ENCODE measurements at regions not wholly inside any gene's neighbourhood (a gene's known extent, or its start where the extent isn't known, plus 50 kb on each side); places are given as distances from the start of the nearest gene placed in this dataset.
A peak's percentile ranks its signal among the peaks of the same experiment; 100 is the strongest.

DNA sequence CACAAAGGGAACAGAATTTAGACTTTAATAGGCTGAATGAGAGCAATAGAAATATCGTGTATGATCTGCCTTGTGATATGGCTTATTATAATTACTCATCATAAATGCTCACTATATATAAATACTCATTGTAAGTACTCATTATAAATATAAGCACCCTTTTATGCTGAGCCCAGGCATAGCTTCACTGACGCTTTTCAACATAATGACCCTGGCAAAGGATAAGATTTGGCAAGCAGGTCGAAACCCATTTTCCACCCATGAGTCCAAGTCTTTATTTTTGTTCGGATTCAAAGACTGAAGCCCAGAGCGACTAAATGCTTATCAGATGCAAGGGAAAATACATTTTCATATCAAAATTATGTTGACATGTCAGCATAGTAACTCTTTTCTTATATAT is 500.4 kb downstream of the SLC4A3 start:
- Histone ChIP-seq H3K27me3 (replicated peaks) (no peaks in the 10 kb centered on the region), H3K4me3 (no peak overlapping the region), H3K27ac (no peak overlapping the region), H3K9me3 (replicated peaks) (no peaks in the 10 kb centered on the region), H3K36me3 (no peaks in the 10 kb centered on the region), H3K4me1 (replicated peaks) (no peaks in the 10 kb centered on the region)
- no peak for DNase-seq (ENCODE audit: low read depth in 1 of 2, low spot score in 2 of 2)

DNA sequence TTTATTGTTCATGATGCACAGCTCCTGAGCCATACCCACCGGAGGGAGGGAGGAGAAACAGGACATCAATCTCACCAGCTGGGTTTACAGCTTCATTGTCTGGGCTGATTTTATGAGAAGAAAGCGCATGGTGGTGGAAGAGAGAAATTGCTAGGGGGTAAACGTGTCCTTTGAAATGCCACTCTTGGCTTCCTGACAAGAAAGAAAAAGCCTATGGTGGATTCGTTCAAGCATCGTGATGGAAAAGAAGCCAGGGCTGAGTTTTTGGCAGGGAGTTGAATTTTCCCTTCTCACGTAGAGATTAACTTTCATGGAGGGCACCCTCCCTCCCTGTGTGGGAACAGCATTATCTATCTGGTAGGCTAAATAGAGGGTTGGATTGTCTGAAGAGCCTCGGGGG is 502.0 kb downstream of the SLC4A3 start:
- no peaks in the 10 kb centered on the region for H3K27me3 ChIP-seq (replicated peaks)
- H3K27ac ChIP-seq: no peak overlapping the region
- H3K4me1 ChIP-seq (replicated peaks): no peaks in the 10 kb centered on the region
- no peaks in the 10 kb centered on the region for H3K9me3 ChIP-seq (replicated peaks)
- no peaks in the 10 kb centered on the region for H3K36me3 ChIP-seq
- DNase-seq (ENCODE audit: low read depth in 1 of 2, low spot score in 2 of 2): no peak
- no peak overlapping the region for H3K4me3 ChIP-seq

DNA sequence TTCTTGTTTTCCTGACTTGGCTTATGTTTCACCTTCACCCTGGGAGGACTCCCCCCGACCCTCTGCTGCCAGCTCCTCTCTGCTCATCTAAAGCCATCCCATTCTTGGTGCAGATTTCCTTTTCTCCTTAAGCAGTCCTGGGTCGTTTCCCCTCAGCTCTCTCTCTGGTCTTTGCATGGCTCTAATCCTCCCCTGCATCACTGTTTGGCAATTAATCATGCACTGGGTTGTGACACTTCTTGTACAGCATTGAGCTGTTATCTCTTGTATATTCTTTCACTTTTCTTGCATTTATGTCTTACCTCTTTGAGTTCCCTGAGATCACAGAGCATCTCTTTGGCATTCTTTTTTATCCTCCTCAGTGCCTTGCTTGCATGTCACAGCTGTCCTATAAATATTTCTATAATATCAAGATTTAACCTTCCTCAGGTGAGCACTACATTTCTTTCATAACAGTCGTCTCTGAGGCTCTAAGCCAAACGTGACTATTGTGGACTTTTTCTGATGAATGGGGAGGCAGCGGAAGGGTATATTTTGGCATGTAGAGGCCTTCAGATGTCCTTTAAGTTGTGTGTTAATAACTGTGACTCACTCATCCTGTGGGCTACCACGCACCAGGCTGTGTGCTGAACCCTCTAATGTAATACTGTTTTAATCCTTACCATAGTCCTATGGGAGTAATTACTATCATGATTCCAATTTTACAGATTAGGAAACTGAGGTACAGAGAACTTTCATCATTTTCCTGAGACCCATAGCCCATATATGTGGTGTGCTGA is 507.5 kb downstream of the SLC4A3 start:
- H3K4me3 ChIP-seq: no peak overlapping the region
- H3K9me3 ChIP-seq (replicated peaks): no peaks in the 10 kb centered on the region
- H3K4me1 ChIP-seq (replicated peaks): no peaks in the 10 kb centered on the region
- DNase-seq (ENCODE audit: low read depth in 1 of 2, low spot score in 2 of 2): no peak
- H3K27ac ChIP-seq: no peak overlapping the region
- no peaks in the 10 kb centered on the region for H3K27me3 ChIP-seq (replicated peaks)
- no peaks in the 10 kb centered on the region for H3K36me3 ChIP-seq

DNA sequence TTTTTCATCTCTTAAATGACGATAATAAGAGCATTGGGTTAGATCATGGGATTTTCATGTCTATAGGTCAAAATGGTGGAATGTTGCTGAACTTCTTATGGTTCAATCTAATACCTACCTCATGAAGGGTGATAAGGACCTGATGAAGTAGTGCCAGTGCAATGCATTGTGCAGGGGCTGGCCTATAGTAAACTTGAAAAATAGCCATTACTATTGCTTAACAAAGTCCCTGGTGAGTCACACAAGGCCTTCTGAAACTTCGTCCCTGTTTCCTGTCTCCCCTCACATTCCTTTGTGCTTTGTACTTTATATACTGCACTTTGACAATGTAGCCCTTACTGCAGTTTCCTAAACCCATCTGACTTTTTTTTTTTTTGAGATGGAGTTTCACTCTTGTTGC is 515.9 kb downstream of the SLC4A3 start:
- DNase-seq (ENCODE audit: low read depth in 1 of 2, low spot score in 2 of 2): peak in 1 of 2 experiments; percentile 25
- no peaks in the 10 kb centered on the region for H3K36me3 ChIP-seq
- no peaks in the 10 kb centered on the region for H3K27me3 ChIP-seq (replicated peaks)
- H3K9me3 ChIP-seq (replicated peaks): no peaks in the 10 kb centered on the region; the same call in none of the 2 replicates
- H3K4me1 ChIP-seq (replicated peaks): peaks cover 12% of the 10 kb centered on the region
- no peak overlapping the region; the same call in 1 of the 2 replicates for H3K27ac ChIP-seq
- H3K4me3 ChIP-seq: no peak overlapping the region

DNA sequence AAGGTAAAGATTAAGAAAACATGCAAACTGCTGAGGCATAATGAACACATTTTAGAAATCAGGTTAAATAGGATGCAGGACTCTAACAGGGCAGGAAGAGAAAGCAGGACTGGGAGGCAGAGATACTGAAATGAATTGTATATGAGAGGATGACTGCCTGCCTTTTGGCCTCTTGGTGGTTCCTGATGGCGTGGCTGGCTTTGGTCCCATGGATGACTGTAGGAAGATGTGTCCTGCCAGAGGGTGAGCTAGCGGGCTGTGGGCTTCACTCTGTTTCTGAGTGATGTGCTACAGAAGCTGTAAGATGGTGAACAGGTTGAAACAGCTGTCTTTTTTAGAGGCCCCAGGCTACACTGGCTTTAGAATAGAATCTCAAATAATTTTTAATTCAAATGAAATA is 517.0 kb downstream of the SLC4A3 start:
- no peak overlapping the region for H3K4me3 ChIP-seq
- no peak for DNase-seq (ENCODE audit: low read depth in 1 of 2, low spot score in 2 of 2)
- H3K9me3 ChIP-seq (replicated peaks): no peaks in the 10 kb centered on the region; the same call in none of the 2 replicates
- H3K27ac ChIP-seq: no peak overlapping the region
- H3K36me3 ChIP-seq: no peaks in the 10 kb centered on the region
- no peaks in the 10 kb centered on the region for H3K27me3 ChIP-seq (replicated peaks)
- H3K4me1 ChIP-seq (replicated peaks): peaks cover 12% of the 10 kb centered on the region

DNA sequence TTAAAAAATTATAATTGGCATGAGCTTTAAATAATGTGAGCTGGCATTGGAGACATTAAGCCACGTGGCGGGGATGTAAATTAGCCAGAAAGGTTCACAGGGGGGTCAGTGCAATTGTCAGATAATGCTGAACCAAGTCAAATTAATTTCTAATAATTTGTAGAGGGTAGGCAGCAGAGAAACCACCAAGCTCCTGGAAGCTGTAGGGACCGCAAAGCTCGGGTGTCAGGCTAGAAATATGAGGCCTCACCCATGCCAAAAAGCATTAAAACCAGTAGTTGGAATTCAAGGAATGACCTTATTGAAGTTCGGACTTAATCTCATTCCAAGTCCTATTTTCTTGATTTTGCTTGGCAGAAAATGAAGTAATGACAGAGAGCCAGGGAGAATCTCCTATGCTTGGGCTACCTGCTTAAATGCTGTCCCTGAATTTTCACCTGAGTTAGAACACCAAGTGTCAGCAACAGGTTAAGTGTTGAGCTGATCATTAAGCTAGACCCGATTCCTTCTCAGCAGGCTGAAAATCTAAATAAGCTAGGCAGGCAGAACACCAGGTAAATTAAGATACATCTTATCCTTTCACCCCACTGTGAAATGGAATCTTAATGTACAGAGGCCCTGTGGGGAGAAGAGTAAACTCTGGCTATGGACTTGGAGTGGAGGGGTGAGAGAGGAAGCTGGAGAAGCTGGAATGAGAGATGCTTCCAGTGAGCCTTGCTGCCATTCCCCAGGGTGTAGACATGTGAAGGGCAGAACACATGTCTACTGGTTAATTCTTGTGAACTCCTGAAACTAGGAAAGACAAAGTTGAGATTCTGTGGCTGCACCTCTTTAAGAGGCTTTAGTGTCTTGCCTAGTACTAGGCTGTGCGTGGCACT is 520.0 kb downstream of the SLC4A3 start:
- Histone ChIP-seq H3K27ac (no peak overlapping the region), H3K4me3 (no peak overlapping the region)
- DNase-seq (ENCODE audit: low read depth in 1 of 2, low spot score in 2 of 2): no peak

DNA sequence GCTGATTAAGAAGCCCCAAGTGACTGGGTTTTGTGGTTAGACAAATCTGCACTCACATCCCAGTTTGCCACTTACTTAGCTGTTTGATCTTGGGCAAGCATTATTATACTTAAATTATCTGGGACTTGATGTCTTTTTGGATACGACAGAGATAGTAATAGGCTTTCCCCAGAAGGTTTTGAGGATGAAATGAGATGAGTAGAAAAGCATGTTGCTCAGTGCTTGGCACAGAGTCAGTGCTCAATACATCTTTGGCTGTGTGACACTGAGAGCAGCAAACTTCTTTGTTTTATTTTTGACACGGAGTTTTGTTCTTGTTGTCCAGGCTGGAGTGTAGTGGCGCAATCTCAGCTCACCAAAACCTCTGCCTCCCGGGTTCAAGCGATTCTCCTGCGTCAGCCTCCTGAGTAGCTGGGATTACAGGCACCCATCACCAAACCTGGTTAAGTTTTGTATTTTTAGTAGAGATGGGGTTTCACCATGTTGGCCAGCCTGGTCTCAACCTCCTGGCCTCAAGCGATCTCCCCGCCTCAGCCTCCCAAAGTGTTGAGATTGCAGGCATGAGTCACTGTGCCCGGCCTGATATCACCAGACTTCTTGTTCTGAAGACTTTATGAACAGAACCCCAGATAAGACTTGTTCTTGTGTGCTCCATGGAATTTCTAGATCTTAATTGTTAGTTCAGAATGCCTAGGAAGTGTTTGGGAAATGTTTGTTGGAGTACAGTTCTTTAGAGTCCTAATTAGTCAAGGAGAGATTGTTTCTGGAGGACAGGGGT is 521.2 kb downstream of the SLC4A3 start:
- DNase-seq (ENCODE audit: low read depth in 1 of 2, low spot score in 2 of 2): no peak
- Histone ChIP-seq H3K36me3 (no peaks in the 10 kb centered on the region), H3K9me3 (replicated peaks) (no peaks in the 10 kb centered on the region; the same call in 1 of the 2 replicates), H3K27ac (no peak overlapping the region), H3K4me3 (no peak overlapping the region), H3K27me3 (replicated peaks) (no peaks in the 10 kb centered on the region), H3K4me1 (replicated peaks) (peaks cover 5% of the 10 kb centered on the region)

More for the DNA sequence above, 520.0 kb downstream of the SLC4A3 start:
- H3K4me1 ChIP-seq (replicated peaks): peaks cover 12% of the 10 kb centered on the region
- H3K9me3 ChIP-seq (replicated peaks): no peaks in the 10 kb centered on the region; the same call in none of the 2 replicates
- H3K27me3 ChIP-seq (replicated peaks): no peaks in the 10 kb centered on the region
- H3K36me3 ChIP-seq: no peaks in the 10 kb centered on the region

DNA sequence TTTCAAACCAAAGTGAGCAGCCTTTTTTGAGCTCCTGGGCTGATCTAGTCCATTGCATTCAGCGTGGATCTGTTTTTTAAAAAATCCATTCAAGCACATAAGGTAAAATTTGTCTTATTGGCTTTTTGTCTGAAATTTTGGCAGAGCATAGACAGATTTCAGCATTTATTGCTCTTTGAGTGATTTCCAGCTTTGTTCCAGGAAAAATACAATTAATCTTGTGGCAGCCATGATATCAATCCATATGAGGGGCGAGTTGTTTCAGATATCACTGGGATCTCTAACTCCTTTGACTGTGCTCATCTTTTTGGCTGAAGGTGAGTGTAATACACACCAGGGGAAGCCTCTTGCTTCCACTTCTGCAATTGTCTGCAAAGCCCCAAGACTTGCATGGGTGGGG is 523.9 kb downstream of the SLC4A3 start:
- H3K9me3 ChIP-seq (replicated peaks): no peaks in the 10 kb centered on the region
- H3K27ac ChIP-seq: no peak overlapping the region
- H3K36me3 ChIP-seq: no peaks in the 10 kb centered on the region
- DNase-seq (ENCODE audit: low read depth in 1 of 2, low spot score in 2 of 2): no peak
- H3K4me3 ChIP-seq: no peak overlapping the region
- no peaks in the 10 kb centered on the region for H3K4me1 ChIP-seq (replicated peaks)
- H3K27me3 ChIP-seq (replicated peaks): no peaks in the 10 kb centered on the region

DNA sequence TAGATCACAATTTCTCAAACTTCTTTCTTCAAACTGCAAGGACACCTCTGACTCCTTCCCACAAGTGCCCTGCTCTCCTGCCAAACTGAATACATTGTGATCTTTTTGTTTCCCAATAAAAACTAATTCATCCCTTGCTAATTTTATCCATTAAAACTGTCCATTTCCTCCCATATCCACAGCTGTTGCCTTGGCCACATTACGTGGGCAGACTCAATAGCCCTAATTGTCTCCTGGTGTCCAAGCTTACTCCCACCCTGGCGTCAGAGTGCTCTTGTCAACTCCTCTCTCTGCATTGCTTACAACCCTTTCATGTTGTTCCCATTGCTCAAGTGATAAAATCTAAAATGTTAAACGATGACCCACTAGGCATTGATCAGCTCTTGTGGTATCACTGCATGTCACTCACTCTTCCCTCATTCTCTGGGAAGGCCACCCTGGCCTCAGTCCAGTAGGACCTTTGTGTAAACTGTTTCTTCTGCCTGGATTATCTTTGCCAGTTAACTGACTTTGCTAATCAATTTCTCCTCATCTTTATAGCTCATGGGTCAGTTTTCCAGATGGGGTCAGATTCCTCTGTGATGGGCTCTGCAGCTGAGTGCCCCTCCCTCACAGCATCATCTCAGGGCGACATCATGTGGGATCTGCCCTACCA is 525.0 kb downstream of the SLC4A3 start:
- Histone ChIP-seq H3K9me3 (replicated peaks) (no peaks in the 10 kb centered on the region), H3K4me1 (replicated peaks) (no peaks in the 10 kb centered on the region), H3K27me3 (replicated peaks) (no peaks in the 10 kb centered on the region), H3K36me3 (no peaks in the 10 kb centered on the region), H3K27ac (no peak overlapping the region), H3K4me3 (no peak overlapping the region)
- no peak for DNase-seq (ENCODE audit: low read depth in 1 of 2, low spot score in 2 of 2)

DNA sequence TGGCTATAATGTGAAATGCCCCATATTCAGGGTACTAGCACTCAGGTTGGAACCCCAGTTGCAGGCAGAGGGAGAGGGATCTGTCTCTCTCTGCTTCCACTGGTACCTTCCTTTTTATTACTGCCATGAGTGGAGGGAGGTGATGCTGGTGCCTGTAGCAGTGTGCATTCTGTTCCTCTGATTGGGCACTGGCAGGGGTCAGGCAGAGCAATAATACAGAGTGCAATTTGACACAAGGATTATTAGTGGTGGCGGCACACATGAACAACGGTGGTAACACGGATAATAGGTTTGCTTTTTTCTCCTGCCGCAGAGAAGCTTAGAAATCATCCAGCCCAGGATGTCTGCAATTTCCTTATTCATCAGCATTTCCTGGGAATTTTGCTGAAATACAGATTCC is 525.7 kb downstream of the SLC4A3 start:
- Histone ChIP-seq H3K9me3 (replicated peaks) (no peaks in the 10 kb centered on the region), H3K4me1 (replicated peaks) (no peaks in the 10 kb centered on the region), H3K27me3 (replicated peaks) (no peaks in the 10 kb centered on the region), H3K4me3 (no peak overlapping the region), H3K36me3 (no peaks in the 10 kb centered on the region), H3K27ac (no peak overlapping the region)
- DNase-seq (ENCODE audit: low read depth in 1 of 2, low spot score in 2 of 2): no peak

DNA sequence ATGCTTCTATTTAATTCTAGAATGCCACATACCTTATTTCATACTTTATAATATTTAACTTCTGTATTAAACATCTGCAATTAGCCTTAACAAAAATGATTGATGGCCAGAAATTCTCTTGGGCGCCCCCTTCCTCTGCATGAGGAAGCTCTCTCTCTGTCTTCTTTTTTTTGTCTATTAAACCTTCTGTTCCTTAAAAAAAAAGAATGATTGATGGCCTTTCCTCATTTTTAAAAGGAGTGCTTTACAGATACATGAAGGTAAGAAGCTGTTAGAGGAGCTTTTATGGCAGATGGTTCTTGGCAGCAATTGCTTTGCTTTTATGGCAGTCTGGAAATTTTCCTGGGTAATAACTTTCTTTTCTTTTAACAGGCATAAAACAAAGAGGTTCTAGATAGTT is 526.9 kb downstream of the SLC4A3 start:
- Histone ChIP-seq H3K27me3 (replicated peaks) (no peaks in the 10 kb centered on the region), H3K9me3 (replicated peaks) (no peaks in the 10 kb centered on the region), H3K36me3 (no peaks in the 10 kb centered on the region), H3K4me3 (no peak overlapping the region), H3K4me1 (replicated peaks) (no peaks in the 10 kb centered on the region), H3K27ac (no peak overlapping the region)
- no peak for DNase-seq (ENCODE audit: low read depth in 1 of 2, low spot score in 2 of 2)

DNA sequence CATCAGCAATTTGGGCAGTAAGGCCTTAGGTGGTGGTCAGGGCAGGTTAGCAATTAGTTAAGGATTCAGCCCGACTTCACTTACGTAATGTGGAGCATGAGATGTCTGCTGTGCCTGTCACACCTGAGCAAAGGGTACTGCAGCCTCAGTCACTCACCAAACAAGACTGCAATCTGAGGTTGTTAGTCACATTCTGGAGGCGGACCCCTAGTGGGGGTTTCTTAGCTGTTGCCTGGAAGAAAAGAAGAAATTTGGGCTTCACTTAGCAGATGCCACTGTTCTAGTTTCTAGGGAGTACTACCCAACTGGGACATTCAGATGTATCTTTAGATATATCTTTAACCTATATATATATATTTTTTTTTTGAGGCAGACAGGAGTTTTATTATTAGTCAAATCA is 529.9 kb downstream of the SLC4A3 start:
- H3K4me3 ChIP-seq: no peak overlapping the region
- H3K27me3 ChIP-seq (replicated peaks): no peaks in the 10 kb centered on the region
- H3K9me3 ChIP-seq (replicated peaks): no peaks in the 10 kb centered on the region
- no peak for DNase-seq (ENCODE audit: low read depth in 1 of 2, low spot score in 2 of 2)
- H3K27ac ChIP-seq: no peak overlapping the region
- H3K36me3 ChIP-seq: no peaks in the 10 kb centered on the region
- no peaks in the 10 kb centered on the region for H3K4me1 ChIP-seq (replicated peaks)

DNA sequence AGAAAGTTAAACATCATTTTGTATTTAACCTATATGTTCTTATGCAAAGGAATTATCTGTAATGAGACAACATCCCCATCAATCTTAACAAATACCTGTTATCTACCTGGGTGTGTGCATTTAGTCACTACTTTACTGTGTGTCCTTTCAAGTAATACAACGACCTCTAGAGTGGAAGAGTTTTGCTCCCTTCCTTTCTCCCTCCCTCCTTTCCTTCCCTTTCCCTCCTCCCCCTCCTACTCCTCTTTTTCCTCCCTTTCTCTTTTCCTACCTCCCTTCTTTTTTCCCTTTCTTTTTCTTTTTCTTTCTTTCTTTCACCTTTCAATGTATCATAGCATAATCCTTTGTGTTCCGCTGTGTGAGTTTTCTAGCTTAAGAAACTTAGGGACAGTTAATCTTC is 532.3 kb downstream of the SLC4A3 start:
- H3K9me3 ChIP-seq (replicated peaks): no peaks in the 10 kb centered on the region
- no peaks in the 10 kb centered on the region for H3K36me3 ChIP-seq
- H3K27ac ChIP-seq: no peak overlapping the region
- H3K27me3 ChIP-seq (replicated peaks): no peaks in the 10 kb centered on the region
- no peak for DNase-seq (ENCODE audit: low read depth in 1 of 2, low spot score in 2 of 2)
- H3K4me1 ChIP-seq (replicated peaks): no peaks in the 10 kb centered on the region
- H3K4me3 ChIP-seq: no peak overlapping the region
